ENCODE measurements at regions not wholly inside any gene's neighbourhood (a gene's known extent, or its start where the extent isn't known, plus 50 kb on each side); places are given as distances from the start of the nearest gene placed in this dataset.

- Histone ChIP-seq H3K4me1 (no peaks in the 10 kb centered on the region), H3K27me3 (no peaks in the 10 kb centered on the region), H3K9me3 (no peaks in the 10 kb centered on the region), H3K4me3 (no peak overlapping the region), H3K36me3 (no peaks in the 10 kb centered on the region), H3K27ac (peak overlapping the region in 1 of 4 donors; percentile 9)
- WGBS, 2 donors = 48 to 49% methylated on average over 10 of the region's 10 CpGs
- no peak for DNase-seq
- FAIRE-seq = no peak
- TF ChIP-seq CTCF (IDR thresholded peaks at IDR 0.05) = no peak
- intact Hi-C loops (cut with DNase I) = no loop called here
- ATAC-seq = peak in 3 of 4 donors; percentile 6 to 32 (median 6)
Measured at GRCh38 chr11:119533462-119533861, 110.5 kb upstream of the THY1 start.

- DNase-seq = no peak
- ATAC-seq = no peak
- 80 to 82% methylated on average over 2 of the region's 2 CpGs for WGBS, 2 donors
- no peak for TF ChIP-seq CTCF (IDR thresholded peaks at IDR 0.05)
- intact Hi-C loops (cut with DNase I) = no loop called here
- Histone ChIP-seq H3K4me3 (no peak overlapping the region), H3K36me3 (no peaks in the 10 kb centered on the region), H3K27me3 (no peaks in the 10 kb centered on the region), H3K27ac (no peak overlapping the region), H3K9me3 (no peaks in the 10 kb centered on the region), H3K4me1 (no peaks in the 10 kb centered on the region)
- FAIRE-seq = no peak
Measured at GRCh38 chr11:119532551-119532950, 109.6 kb upstream of the THY1 start.

GRCh38 chr11:119531623-119532022, 108.7 kb upstream of the THY1 start:
- H3K9me3 ChIP-seq = no peaks in the 10 kb centered on the region
- H3K27ac ChIP-seq = no peak overlapping the region
- no peak overlapping the region for H3K4me3 ChIP-seq
- ATAC-seq (no peak), FAIRE-seq (no peak), DNase-seq (no peak)
- H3K36me3 ChIP-seq = no peaks in the 10 kb centered on the region
- WGBS, 2 donors = 66 to 70% methylated on average over 8 of the region's 8 CpGs
- intact Hi-C loops (cut with DNase I) = no loop called here
- H3K27me3 ChIP-seq = no peaks in the 10 kb centered on the region
- H3K4me1 ChIP-seq = no peaks in the 10 kb centered on the region
- no peak for TF ChIP-seq CTCF (IDR thresholded peaks at IDR 0.05)

- Histone ChIP-seq H3K27ac (no peak overlapping the region), H3K36me3 (no peaks in the 10 kb centered on the region), H3K27me3 (no peaks in the 10 kb centered on the region), H3K4me3 (no peak overlapping the region), H3K4me1 (no peaks in the 10 kb centered on the region), H3K9me3 (no peaks in the 10 kb centered on the region)
- intact Hi-C loops (cut with DNase I) = no loop called here
- TF ChIP-seq CTCF (IDR thresholded peaks at IDR 0.05) = no peak
- FAIRE-seq (no peak), DNase-seq (no peak), ATAC-seq (no peak)
- WGBS, 2 donors = 79 to 87% methylated on average over 3 of the region's 3 CpGs
Measured at GRCh38 chr11:119531056-119531455, 108.1 kb upstream of the THY1 start.

GRCh38 chr11:119530509-119530908, 107.5 kb upstream of the THY1 start:
- ATAC-seq (no peak), DNase-seq (no peak), FAIRE-seq (no peak)
- intact Hi-C loops (cut with DNase I) = no loop called here
- Histone ChIP-seq H3K4me1 (no peaks in the 10 kb centered on the region), H3K4me3 (no peak overlapping the region), H3K36me3 (no peaks in the 10 kb centered on the region), H3K27ac (no peak overlapping the region), H3K9me3 (no peaks in the 10 kb centered on the region), H3K27me3 (no peaks in the 10 kb centered on the region)
- 62 to 69% methylated on average over 6 of the region's 6 CpGs for WGBS, 2 donors
- no peak for TF ChIP-seq CTCF (IDR thresholded peaks at IDR 0.05)

All from pancreas (tissue), 10 donors.